A172 (cell line): ENCODE measurements at regions not wholly inside any gene's neighbourhood (a gene's known extent, or its start where the extent isn't known, plus 50 kb on each side); places are given as distances from the start of the nearest gene placed in this dataset.

Experiments
- DNase-seq: peaks from one replicate; pipeline ENCODE4 v3.0.0-alpha.2; 2015; ENCODE audit warnings: low spot score

GRCh38 chr18:14189858-14190257, 57.6 kb upstream of the ZNF519 start:
- peak; percentile 77 for DNase-seq

DNA sequence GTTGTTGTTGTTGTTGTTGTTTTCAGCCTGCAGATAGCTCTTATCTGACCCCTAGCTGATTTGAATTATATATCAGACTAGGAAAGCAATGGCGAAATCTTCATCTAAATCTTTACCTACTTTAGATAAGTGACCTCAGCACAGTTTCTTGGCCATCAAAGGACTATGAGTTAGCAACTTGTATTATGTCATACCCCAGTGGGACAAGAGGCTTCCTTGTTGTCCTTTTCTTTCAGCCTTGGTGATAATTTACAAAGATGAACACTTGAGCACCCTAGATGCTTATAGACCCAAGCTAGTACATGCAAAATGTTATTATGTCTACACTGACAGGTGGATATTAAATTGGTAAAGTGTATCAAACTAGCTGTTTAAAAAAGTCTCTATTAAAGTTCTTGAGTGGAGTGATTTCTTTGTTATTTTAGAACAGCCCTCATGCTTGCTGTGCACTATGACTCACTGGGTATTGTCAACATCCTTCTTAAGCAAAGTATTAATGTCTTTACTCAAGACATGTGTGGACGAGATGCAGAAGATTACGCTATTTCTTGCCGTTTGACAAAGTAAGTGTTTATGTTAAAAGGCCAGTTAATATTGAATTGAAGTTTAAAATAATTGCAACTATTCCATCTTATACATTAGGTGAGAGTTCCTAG, 56.6 kb upstream of the ZNF519 start:
- peak; percentile 57 for DNase-seq
